PC-9 (cell line): ENCODE measurements at regions not wholly inside any gene's neighbourhood (a gene's known extent, or its start where the extent isn't known, plus 50 kb on each side); places are given as distances from the start of the nearest gene placed in this dataset.

Source experiments
- BruUV-seq: library from RNA; stranded (reverse); fragments of 400-500 nt; replicated peaks from 2 replicates; lab custom pipeline; 2021; lab: Mats Ljungman, UMichigan
- CTCF ChIA-PET: fragments of 300-600 bp; sonication (Branson Sonifier 250); formaldehyde crosslinking; loops from one replicate; lab custom pipeline; 2022; ENCODE audit warnings: antibody characterized with exemption; lab: Charles Lee
- POLR2A ChIA-PET: fragments of 300-600 bp; sonication (Branson Sonifier 250); formaldehyde crosslinking; loops from one replicate; lab custom pipeline; 2022; ENCODE audit warnings: antibody characterized with exemption; ENCODE audit not compliant: unreplicated experiment; lab: Charles Lee
- DNase-seq, 2 experiments: peaks; one replicate each; pipeline versions ENCODE4 v3.0.0 to v3.0.0-alpha.2; 2015 to 2022; ENCODE audit warnings: mixed read lengths in 1 of 2
- H2AFZ ChIP-seq: fragments of 200-600 bp; sonication (generic); 2 replicates; pipeline ENCODE4 v1.8.1; 2017; ENCODE audit warnings: antibody characterized with exemption
- H3F3A ChIP-seq: fragments of 200-600 bp; sonication (generic); 2 replicates; pipeline ENCODE4 v1.8.1; 2017; ENCODE audit warnings: antibody characterized with exemption, mild to moderate bottlenecking, low read depth; ENCODE audit not compliant: insufficient read depth
- H3K27ac ChIP-seq: fragments of 200-600 bp; sonication (generic); 2 replicates; pipeline ENCODE4 v1.6.1; 2016; ENCODE audit warnings: mixed run types
- H3K27me3 ChIP-seq: fragments of 200-600 bp; sonication (generic); 2 replicates; pipeline ENCODE4 v1.6.1; 2016; ENCODE audit warnings: low read depth, mixed run types; ENCODE audit not compliant: insufficient read depth
- H3K36me3 ChIP-seq: fragments of 200-600 bp; sonication (generic); 2 replicates; pipeline ENCODE4 v1.6.1; 2016; ENCODE audit warnings: low read depth, mixed run types
- H3K4me1 ChIP-seq: fragments of 200-600 bp; sonication (generic); replicated peaks from 2 replicates; pipeline ENCODE4 v1.6.1; 2016; ENCODE audit warnings: mixed run types; ENCODE audit not compliant: insufficient read depth
- H3K4me2 ChIP-seq: fragments of 200-600 bp; sonication (generic); 2 replicates; pipeline ENCODE4 v1.6.1; 2017; ENCODE audit warnings: mixed run types
- H3K4me3 ChIP-seq: fragments of 200-600 bp; sonication (generic); 2 replicates; pipeline ENCODE4 v1.6.1; 2016; ENCODE audit warnings: mixed run types
- H3K79me2 ChIP-seq: fragments of 200-600 bp; sonication (generic); 2 replicates; pipeline ENCODE4 v1.6.1; 2017; ENCODE audit warnings: low read depth, mixed run types
- H3K9me2 ChIP-seq: fragments of 200-600 bp; sonication (generic); 2 replicates; pipeline ENCODE4 v1.8.1; 2017; ENCODE audit warnings: mild to moderate bottlenecking; ENCODE audit not compliant: insufficient read depth
- H3K9me3 ChIP-seq: fragments of 200-600 bp; sonication (generic); 2 replicates; pipeline ENCODE4 v1.8.1; 2016; ENCODE audit warnings: low read depth; ENCODE audit not compliant: insufficient read depth
- H4K20me1 ChIP-seq: fragments of 200-600 bp; sonication (generic); 2 replicates; pipeline ENCODE4 v1.8.1; 2017; ENCODE audit not compliant: insufficient read depth
- EZH2 ChIP-seq: fragments of 200-600 bp; sonication (generic); IDR thresholded peaks from 2 replicates; pipeline ENCODE4 v1.8.0; 2017; ENCODE audit warnings: antibody characterized with exemption, low read depth
- intact Hi-C: fragments of 100-400 bp; cut with micrococcal nuclease; formaldehyde crosslinking; loops from one replicate; pipeline ENCODE4 v1.10.0; 2022; ENCODE audit not compliant: unreplicated experiment
- TF ChIP-seq, protein P1 (sequence below): fragments of 200-600 bp; sonication (generic); conservative IDR thresholded peaks from 2 replicates; pipeline ENCODE4 v1.6.1; 2017; ENCODE audit warnings: mixed run types, antibody characterized with exemption, mild to moderate bottlenecking, moderate library complexity

DNA sequence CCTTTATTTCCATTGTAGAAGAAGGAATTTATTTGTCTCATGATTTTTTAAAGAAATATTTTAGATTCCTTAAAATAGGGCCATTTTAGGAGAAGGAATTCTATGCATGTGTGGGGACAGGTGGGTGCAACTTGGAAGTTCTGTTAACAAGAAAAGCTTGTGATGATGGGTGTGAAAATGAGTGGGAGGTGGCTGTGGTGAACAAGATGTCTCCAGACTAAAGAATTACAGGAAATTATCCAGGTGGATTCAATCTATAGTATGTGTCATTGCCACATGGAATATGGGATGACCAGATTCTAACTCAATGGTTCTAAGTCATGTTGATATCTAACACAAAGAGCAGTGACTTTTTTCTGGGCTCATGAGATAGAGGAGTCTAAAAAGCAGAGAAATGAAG, 229.6 kb upstream of the IGFBP3 start:
- POLR2A ChIA-PET, result interaction anchor here (0.6 kb wide), 1 partner anchor 63 kb away, joined by 15 read pairs; no protein-coding TSS in a partner anchor
- H2AFZ ChIP-seq, result no peak overlapping the region
- TF ChIP-seq EZH2, result no peak
- TF ChIP-seq, protein P1, sequence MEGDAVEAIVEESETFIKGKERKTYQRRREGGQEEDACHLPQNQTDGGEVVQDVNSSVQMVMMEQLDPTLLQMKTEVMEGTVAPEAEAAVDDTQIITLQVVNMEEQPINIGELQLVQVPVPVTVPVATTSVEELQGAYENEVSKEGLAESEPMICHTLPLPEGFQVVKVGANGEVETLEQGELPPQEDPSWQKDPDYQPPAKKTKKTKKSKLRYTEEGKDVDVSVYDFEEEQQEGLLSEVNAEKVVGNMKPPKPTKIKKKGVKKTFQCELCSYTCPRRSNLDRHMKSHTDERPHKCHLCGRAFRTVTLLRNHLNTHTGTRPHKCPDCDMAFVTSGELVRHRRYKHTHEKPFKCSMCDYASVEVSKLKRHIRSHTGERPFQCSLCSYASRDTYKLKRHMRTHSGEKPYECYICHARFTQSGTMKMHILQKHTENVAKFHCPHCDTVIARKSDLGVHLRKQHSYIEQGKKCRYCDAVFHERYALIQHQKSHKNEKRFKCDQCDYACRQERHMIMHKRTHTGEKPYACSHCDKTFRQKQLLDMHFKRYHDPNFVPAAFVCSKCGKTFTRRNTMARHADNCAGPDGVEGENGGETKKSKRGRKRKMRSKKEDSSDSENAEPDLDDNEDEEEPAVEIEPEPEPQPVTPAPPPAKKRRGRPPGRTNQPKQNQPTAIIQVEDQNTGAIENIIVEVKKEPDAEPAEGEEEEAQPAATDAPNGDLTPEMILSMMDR, result no peak
- no TSS peak for BruUV-seq
- H3K27ac ChIP-seq, result no peak overlapping the region
- H3K27me3 ChIP-seq, result no peaks in the 10 kb centered on the region
- peaks cover 41% of the 10 kb centered on the region for H3K4me1 ChIP-seq
- no peak for DNase-seq
- no peak overlapping the region for H3K4me3 ChIP-seq
- peaks cover 9% of the 10 kb centered on the region; the same call in 1 of the 2 replicates for H3K9me3 ChIP-seq
- H3K79me2 ChIP-seq, result no peaks in the 10 kb centered on the region
- H4K20me1 ChIP-seq, result no peaks in the 10 kb centered on the region
- no peak overlapping the region for H3K4me2 ChIP-seq
- H3K36me3 ChIP-seq, result no peaks in the 10 kb centered on the region
- intact Hi-C loops, result no loop called here
- H3F3A ChIP-seq, result peaks cover 32% of the 10 kb centered on the region
- CTCF ChIA-PET, result no interaction called here
- no peaks in the 10 kb centered on the region for H3K9me2 ChIP-seq

DNA sequence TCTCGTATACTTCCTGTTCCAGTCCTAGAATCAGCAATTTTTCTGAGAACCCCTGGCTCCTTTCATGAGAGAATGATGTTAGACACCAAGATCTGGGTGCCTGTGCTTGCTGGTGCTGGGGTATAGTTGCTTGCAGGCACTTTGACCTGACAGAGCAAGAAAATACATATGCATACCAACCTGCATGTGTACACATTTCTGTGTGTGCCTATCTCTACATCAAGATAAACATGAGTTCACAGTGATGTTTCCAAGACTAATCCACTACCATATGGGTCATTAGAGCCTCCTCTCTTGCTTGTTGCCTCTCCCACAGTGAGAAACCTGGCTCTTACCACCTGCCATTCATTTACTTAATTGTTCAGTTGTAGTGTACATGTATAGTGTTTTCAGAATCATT, 229.1 kb upstream of the IGFBP3 start:
- peaks cover 40% of the 10 kb centered on the region for H3K4me1 ChIP-seq
- no peak overlapping the region for H2AFZ ChIP-seq
- no peaks in the 10 kb centered on the region for H3K9me2 ChIP-seq
- no peaks in the 10 kb centered on the region for H3K79me2 ChIP-seq
- H3F3A ChIP-seq, result peaks cover 37% of the 10 kb centered on the region
- H4K20me1 ChIP-seq, result no peaks in the 10 kb centered on the region
- ChIA-PET POLR2A (no interaction called here), CTCF (no interaction called here)
- no peak for DNase-seq
- H3K27me3 ChIP-seq, result no peaks in the 10 kb centered on the region
- intact Hi-C loops, result no loop called here
- H3K9me3 ChIP-seq, result peaks cover 4% of the 10 kb centered on the region; the same call in 1 of the 2 replicates
- H3K36me3 ChIP-seq, result no peaks in the 10 kb centered on the region
- no peak overlapping the region for H3K4me2 ChIP-seq
- no TSS peak for BruUV-seq
- H3K27ac ChIP-seq, result no peak overlapping the region
- no peak overlapping the region for H3K4me3 ChIP-seq
- TF ChIP-seq EZH2, result no peak

DNA sequence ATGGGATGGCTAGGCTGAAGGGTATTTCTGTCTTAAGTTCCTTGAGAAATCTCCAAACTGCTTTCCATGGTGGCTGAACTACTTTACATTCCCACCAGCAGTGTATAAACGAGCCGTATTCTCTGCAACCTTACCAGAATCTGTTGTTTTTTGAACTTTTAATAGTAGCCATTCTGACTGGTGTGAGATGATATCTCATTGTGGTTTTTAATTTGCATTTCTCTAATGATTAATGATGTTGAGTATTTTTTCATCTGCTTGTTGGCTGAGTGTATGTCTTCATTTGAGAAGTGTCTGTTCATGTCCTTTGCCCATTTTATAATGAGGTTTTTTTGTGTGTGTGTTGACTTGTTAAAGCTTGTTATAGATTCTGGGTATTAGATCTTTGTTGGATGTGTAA, 226.8 kb upstream of the IGFBP3 start:
- intact Hi-C loops, result loop anchor here (10.0 kb wide), 1 partner anchor 397 kb away; no protein-coding TSS in a partner anchor
- Histone ChIP-seq H3K36me3 (no peaks in the 10 kb centered on the region), H3K79me2 (no peaks in the 10 kb centered on the region), H3K27me3 (no peaks in the 10 kb centered on the region), H3K4me3 (no peak overlapping the region), H3K9me2 (no peaks in the 10 kb centered on the region), H3K4me2 (no peak overlapping the region), H2AFZ (no peak overlapping the region), H3K9me3 (no peaks in the 10 kb centered on the region; the same call in none of the 2 replicates), H3F3A (peaks cover 29% of the 10 kb centered on the region; the same call in 1 of the 2 replicates), H4K20me1 (no peaks in the 10 kb centered on the region), H3K27ac (no peak overlapping the region), H3K4me1 (peaks cover 36% of the 10 kb centered on the region)
- ChIA-PET CTCF (no interaction called here), POLR2A (no interaction called here)
- BruUV-seq, result no TSS peak
- no peak for TF ChIP-seq EZH2
- TF ChIP-seq, protein P1, result no peak
- DNase-seq, result no peak
